GM10266 (cell line): ENCODE measurements at regions not wholly inside any gene's neighbourhood (a gene's known extent, or its start where the extent isn't known, plus 50 kb on each side); places are given as distances from the start of the nearest gene placed in this dataset.

Source experiments
- DNase-seq: peaks from one replicate; pipeline ENCODE4 v3.0.0; 2012; ENCODE audit errors: extremely low spot score
- TF ChIP-seq, protein P1 (sequence below): IDR thresholded peaks from 2 replicates; pipeline ENCODE4 v1.5.1; 2012; ENCODE audit warnings: mild to moderate bottlenecking, low read depth; ENCODE audit not compliant: control insufficient read depth, insufficient read depth; ENCODE audit errors: missing control alignments

DNA sequence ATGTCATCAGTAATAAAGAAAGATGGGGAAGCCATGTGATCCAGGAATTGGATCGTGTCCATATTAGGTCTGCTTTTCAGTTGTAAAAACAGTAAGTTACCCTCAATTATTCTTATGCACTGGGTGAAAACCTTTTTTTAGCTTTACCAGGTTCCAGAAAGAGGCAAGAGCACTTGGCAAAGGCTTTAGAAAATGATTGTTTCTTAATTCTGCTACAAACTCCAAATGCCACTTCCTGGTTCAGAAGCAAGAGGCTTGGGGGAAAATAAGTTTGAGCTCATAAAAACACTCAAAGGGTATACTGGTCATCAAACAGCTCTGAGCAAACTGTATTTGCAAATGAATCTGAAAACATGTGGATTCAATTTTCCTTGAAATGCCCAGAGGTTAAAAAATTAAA is 615.6 kb downstream of the EBF1 start:
- TF ChIP-seq, protein P1, sequence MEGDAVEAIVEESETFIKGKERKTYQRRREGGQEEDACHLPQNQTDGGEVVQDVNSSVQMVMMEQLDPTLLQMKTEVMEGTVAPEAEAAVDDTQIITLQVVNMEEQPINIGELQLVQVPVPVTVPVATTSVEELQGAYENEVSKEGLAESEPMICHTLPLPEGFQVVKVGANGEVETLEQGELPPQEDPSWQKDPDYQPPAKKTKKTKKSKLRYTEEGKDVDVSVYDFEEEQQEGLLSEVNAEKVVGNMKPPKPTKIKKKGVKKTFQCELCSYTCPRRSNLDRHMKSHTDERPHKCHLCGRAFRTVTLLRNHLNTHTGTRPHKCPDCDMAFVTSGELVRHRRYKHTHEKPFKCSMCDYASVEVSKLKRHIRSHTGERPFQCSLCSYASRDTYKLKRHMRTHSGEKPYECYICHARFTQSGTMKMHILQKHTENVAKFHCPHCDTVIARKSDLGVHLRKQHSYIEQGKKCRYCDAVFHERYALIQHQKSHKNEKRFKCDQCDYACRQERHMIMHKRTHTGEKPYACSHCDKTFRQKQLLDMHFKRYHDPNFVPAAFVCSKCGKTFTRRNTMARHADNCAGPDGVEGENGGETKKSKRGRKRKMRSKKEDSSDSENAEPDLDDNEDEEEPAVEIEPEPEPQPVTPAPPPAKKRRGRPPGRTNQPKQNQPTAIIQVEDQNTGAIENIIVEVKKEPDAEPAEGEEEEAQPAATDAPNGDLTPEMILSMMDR: no peak
- DNase-seq: no peak

DNA sequence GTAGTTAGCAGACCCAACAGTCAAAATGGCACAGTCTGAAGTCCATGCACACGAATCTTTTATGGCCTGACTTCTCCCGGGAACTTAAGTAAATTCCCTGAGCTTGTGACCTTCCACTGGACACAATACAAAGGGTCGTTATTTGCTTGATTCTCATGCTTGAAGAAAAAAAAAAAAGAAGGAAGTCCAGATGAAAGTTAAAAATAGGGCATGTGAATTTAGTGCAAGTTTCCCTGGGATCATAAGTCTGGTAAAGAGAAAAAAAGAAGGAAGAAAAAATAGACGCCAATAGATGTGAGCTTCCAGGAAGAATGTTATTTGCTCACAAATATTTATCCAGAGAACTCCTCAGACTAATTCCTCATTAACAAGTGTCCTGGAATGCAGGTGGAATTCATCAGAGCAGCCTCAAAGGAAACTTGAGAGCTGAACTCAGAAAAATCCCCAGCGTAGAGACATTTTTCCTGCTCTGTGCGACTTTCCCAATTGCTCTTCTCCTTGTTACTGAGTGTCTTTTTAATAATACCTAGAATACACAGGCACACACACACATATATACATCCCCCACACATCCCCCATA is 616.3 kb downstream of the EBF1 start:
- no peak for DNase-seq
- TF ChIP-seq, protein P1: no peak

DNA sequence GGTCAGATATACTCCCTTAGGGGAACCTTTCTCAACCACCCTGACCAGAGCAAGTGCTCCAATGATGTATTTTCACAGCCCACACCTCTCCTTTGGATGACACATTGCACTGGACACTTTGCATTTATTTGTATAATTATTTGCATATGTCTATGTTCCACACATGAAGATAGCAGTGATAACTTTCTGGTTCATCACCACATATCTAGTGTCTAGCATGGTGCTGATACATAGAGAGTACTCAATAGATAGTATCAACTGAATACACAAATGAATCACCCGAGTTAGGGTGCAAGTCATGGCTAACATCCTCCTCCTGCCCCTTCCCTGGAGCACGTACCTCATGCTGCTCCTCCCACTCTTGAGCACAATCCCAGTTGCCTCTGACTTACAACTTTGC is 617.6 kb downstream of the EBF1 start:
- no peak for DNase-seq
- TF ChIP-seq, protein P1: no peak

DNA sequence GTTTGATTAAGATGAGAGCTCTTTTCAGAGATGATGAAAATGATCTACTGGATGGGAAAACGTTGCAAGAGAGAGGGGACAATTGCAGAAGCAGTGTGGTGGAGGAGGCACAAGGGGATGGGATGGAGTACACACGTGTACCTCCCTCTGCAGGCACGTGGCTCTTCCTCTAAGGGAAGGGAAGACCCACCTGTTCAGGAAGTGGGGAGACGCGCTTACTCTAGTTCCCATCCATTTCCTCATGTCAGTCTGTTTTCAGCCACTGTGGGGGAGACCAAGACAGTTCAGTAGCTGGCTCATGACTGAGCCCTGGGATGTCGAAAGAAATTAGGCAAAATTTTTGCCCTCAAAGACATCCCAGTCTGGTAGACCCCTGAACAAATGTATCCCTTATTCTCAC is 619.2 kb upstream of the CLINT1 start:
- TF ChIP-seq, protein P1: no peak
- no peak for DNase-seq

DNA sequence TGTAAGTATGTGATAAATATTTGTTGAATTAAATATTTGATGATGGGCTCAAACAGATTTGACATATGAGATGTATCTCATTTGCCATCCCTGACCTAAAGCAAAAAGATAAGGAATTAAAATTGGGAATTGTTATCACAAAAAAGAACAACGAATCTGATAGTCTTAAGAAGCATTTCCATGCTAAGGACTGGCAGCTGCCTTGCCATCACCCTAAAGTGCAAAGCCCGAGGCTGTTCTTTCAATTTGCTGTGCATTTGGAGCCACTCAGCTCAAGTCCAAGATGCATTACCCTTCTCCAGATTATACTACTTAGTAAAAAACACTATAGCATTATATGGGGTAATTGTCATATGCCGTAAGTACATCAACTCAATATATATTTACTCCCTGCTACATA is 618.3 kb upstream of the CLINT1 start:
- TF ChIP-seq, protein P1: no peak
- no peak for DNase-seq

DNA sequence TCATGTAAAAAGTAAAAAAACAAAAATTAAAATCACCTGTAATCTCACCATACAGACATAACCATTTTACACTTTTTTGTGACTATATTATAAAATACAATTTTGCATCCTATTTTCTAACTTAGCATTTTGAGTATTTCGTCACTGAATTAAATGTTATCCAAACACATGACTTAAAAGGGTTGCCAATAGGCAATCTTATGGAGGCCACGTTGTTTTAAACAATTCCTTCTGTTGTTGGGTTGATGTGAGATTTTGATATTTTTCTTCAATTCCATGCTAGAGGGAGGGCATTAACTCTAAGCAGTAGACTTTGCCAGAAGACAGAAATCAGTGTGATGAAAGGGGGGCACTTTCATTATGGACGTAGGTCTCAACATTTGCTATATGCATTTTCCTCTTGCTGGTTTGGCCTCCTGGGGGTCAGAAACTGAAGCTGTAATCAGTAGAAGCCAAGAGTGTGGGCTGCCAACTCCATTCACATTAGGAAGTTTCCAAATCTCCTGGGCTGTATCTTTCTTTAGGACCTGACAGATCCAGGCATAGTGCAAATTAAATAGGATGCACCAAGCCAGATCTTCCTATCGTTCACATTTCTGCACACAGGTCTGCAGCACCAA is 614.2 kb upstream of the CLINT1 start:
- TF ChIP-seq, protein P1: no peak
- no peak for DNase-seq

DNA sequence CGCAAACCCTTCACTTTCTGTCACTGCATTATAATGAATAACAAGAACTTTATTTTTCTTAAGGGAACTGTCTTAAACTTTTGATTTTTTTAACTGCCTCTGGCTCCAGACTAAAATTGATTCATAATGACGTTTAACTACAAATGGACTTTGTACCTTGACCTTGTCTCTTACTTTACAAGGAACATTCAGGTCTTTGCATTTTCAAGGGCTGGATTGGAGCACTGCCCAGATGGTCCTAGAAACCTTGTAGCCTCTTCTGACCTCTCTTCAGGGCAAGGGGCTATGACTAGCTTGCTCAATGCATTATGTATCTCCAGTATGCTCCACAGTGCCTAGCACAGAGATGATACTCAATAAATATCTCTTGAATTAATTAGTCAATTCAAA is 612.6 kb upstream of the CLINT1 start:
- TF ChIP-seq, protein P1: no peak
- DNase-seq: no peak
